Adrenal gland (tissue), 9 donors: ENCODE measurements at regions not wholly inside any gene's neighbourhood (a gene's known extent, or its start where the extent isn't known, plus 50 kb on each side); places are given as distances from the start of the nearest gene placed in this dataset.

ENCODE experiments used
- DNase-seq, 7 donors: peaks; one replicate each; pipeline ENCODE4 v3.0.0-alpha.2; 2019 to 2020
- H3K27ac ChIP-seq, 5 donors: fragments of 200-600 bp; sonication (generic) in 4 of 5; 1 replicate in 3 of 5; 2 replicates in 2 of 5; pipeline versions ENCODE4 v1.5.1 to v1.8.0; 2016 to 2020; ENCODE audit warnings: mild to moderate bottlenecking in 1 of 5
- H3K27me3 ChIP-seq: fragments of 200-600 bp; 2 replicates; pipeline ENCODE4 v1.8.0; 2021
- H3K36me3 ChIP-seq, 2 donors: fragments of 200-600 bp; replicated peaks in 1 of 2; 1 replicate in 1 of 2; 2 replicates in 1 of 2; pipeline versions ENCODE4 v1.5.1 to v1.8.0; 2018 to 2022
- H3K4me1 ChIP-seq, 2 donors: fragments of 200-600 bp; replicated peaks in 1 of 2; 1 replicate in 1 of 2; 2 replicates in 1 of 2; pipeline versions ENCODE4 v1.5.1 to v1.8.0; 2018 to 2021
- H3K4me3 ChIP-seq, 4 donors: fragments of 200-600 bp; sonication (generic) in 3 of 4; one replicate each; pipeline ENCODE4 v1.5.1; 2016 to 2018
- H3K9me3 ChIP-seq, 3 donors: fragments of 200-600 bp; sonication (generic) in 1 of 3; replicated peaks in 1 of 3; 1 replicate in 2 of 3; 2 replicates in 1 of 3; pipeline versions ENCODE4 v1.5.1 to v1.8.0; 2016 to 2021
- POLR2A ChIP-seq, 2 donors: fragments of 450-650 bp; IDR thresholded peaks; one replicate each; pipeline ENCODE4 v1.6.1; 2017; ENCODE audit warnings: antibody characterized with exemption in 2 of 2, mild to moderate bottlenecking in 2 of 2, moderate library complexity in 1 of 2
- WGBS, 4 donors: extraction: QIAGEN DNeasy Blood & Tissue Kit in 2 of 4; methylation state at CpG; one replicate each; pipeline versions ENCODE4 v1.1.5 to v1.1.7; 2013 to 2017; 5-methylcytosine and 5-hydroxymethylcytosine counted together
- intact Hi-C, 2 donors: fragments of 100-400 bp; cut with DNase I; formaldehyde crosslinking; loops; one replicate each; pipeline versions ENCODE4 v1.14.1 to v1.15.0; 2022 to 2023
- TF ChIP-seq, protein P1 (sequence below), 6 experiments: fragments of 450-650 bp in 4 of 6; fragments of 200-600 bp in 2 of 6; sonication (generic) in 1 of 6; IDR thresholded peaks; 1 replicate in 5 of 6; 2 replicates in 1 of 6; pipeline versions ENCODE4 v1.5.1 to v1.8.0; 2016 to 2021; ENCODE audit warnings: antibody characterized with exemption in 6 of 6, mild to moderate bottlenecking in 2 of 6, moderate library complexity in 1 of 6
- donor health status: healthy with polysubstance abuse.
- donor health status: Bipolar disorder and iron deficiency.
- donor health status: DM: yes; HTN: yes; CAD: no.
- donor health status: DM: no; HTN: no; CAD: no.
- donor health status: DM: no; HTN: no; CAD: no.

DNA sequence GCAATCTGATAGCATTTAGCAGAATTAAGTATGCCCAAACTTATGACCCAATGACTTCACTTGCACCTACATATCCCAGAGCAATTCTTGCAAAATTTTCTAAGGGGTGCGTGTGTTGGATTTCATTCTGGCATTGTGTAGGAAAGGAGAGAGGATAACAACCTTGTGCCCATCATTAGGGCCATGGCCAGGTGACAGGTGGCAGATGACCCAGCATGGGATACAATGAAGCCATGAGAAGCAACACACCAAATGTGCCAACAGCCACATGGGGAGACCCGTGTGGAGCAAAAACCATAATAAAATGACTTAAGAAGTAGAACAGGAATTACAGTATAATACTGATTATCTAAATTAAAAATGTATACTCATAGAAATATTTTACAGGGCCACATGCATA lies 166.9 kb upstream of the EPB41L3 start:
- no peaks in the 10 kb centered on the region for H3K36me3 ChIP-seq
- no peaks in the 10 kb centered on the region for H3K27me3 ChIP-seq
- no peaks in the 10 kb centered on the region for H3K4me1 ChIP-seq
- DNase-seq, result no peak
- intact Hi-C loops, result no loop called here
- no peak overlapping the region for H3K27ac ChIP-seq
- TF ChIP-seq, protein P1, sequence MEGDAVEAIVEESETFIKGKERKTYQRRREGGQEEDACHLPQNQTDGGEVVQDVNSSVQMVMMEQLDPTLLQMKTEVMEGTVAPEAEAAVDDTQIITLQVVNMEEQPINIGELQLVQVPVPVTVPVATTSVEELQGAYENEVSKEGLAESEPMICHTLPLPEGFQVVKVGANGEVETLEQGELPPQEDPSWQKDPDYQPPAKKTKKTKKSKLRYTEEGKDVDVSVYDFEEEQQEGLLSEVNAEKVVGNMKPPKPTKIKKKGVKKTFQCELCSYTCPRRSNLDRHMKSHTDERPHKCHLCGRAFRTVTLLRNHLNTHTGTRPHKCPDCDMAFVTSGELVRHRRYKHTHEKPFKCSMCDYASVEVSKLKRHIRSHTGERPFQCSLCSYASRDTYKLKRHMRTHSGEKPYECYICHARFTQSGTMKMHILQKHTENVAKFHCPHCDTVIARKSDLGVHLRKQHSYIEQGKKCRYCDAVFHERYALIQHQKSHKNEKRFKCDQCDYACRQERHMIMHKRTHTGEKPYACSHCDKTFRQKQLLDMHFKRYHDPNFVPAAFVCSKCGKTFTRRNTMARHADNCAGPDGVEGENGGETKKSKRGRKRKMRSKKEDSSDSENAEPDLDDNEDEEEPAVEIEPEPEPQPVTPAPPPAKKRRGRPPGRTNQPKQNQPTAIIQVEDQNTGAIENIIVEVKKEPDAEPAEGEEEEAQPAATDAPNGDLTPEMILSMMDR (IDR thresholded peaks at IDR 0.05), result no peak
- H3K9me3 ChIP-seq, result no peaks in the 10 kb centered on the region
- 77 to 90% (median 79%) methylated on average over 2 of the region's 2 CpGs for WGBS, 4 donors
- no peak overlapping the region for H3K4me3 ChIP-seq

- H3K9me3 ChIP-seq, result no peaks in the 10 kb centered on the region
- H3K4me3 ChIP-seq, result no peak overlapping the region
- no peak for DNase-seq
- H3K36me3 ChIP-seq, result no peaks in the 10 kb centered on the region
- 67 to 84% (median 81%) methylated on average over 1 to 4 of the region's 4 CpGs for WGBS, 4 donors
- intact Hi-C loops, result no loop called here
- no peak overlapping the region for H3K27ac ChIP-seq
- no peaks in the 10 kb centered on the region for H3K4me1 ChIP-seq
- H3K27me3 ChIP-seq, result no peaks in the 10 kb centered on the region
- no peak for TF ChIP-seq POLR2A (IDR thresholded peaks at IDR 0.05)
- TF ChIP-seq, protein P1 (IDR thresholded peaks at IDR 0.05), result no peak
Measured at GRCh38 chr18:5710235-5710634, 166.4 kb upstream of the EPB41L3 start.

DNA sequence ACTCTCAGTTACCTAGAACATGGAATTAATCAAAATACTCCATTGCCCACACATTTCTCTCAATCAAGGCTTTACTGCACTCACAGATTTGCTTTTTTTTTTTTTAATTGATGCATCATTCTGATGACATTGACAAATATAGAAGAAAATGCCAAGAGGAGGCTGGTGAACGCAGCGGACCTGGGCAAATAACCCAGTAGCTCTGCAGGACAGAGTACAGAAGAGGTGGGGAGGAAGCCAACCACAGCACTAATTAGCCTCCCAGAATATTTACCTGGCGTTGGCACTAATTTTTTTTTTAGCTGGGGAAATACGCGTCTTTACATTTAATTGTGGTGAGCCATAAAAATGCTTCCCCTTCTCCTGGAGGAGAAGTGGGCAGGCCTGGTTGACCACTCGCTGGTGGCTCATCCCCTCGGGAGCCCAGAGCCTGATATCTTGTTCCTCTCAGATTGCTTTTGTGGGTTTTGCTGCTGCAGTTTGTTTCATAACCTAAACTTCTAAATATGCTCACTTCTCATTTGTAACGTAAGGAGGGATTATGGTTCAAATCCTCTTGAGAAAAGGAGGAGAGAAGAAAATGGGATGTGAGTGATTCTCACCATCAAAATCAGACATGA lies 165.8 kb upstream of the EPB41L3 start:
- no peak for DNase-seq
- Histone ChIP-seq H3K27ac (no peak overlapping the region), H3K9me3 (no peaks in the 10 kb centered on the region), H3K36me3 (no peaks in the 10 kb centered on the region), H3K4me3 (no peak overlapping the region), H3K27me3 (no peaks in the 10 kb centered on the region), H3K4me1 (no peaks in the 10 kb centered on the region)
- no peak for TF ChIP-seq POLR2A (IDR thresholded peaks at IDR 0.05)
- TF ChIP-seq, protein P1 (IDR thresholded peaks at IDR 0.05), result no peak
- intact Hi-C loops, result no loop called here
- 69 to 86% (median 72%) methylated on average over 8 of the region's 8 CpGs for WGBS, 4 donors

DNA sequence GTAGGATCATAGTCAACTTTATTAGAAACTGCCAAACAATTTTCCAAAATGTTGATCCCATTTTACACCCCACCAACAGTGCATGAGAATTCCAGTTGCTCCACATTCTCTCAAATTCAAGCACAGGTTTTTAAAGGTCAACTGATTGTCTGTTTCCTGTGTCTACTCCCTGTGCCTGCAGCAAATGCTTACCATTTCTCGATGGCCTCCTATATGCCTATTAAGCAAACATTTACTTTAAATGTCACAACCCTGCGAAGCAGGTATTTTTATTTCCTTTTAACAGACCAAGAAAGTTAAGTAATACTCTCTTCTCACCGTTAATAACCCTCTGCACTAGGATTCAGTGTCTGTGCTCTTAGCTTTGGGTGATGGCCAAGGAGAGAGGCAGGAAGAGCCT lies 163.8 kb upstream of the EPB41L3 start:
- intact Hi-C loops, result no loop called here
- TF ChIP-seq, protein P1 (IDR thresholded peaks at IDR 0.05), result no peak
- TF ChIP-seq POLR2A (IDR thresholded peaks at IDR 0.05), result no peak
- no peaks in the 10 kb centered on the region for H3K36me3 ChIP-seq
- 64 to 77% (median 74%) methylated on average over 3 of the region's 3 CpGs for WGBS, 4 donors
- no peaks in the 10 kb centered on the region for H3K27me3 ChIP-seq
- no peak overlapping the region for H3K27ac ChIP-seq
- no peaks in the 10 kb centered on the region for H3K9me3 ChIP-seq
- DNase-seq, result no peak
- H3K4me1 ChIP-seq, result no peaks in the 10 kb centered on the region
- no peak overlapping the region for H3K4me3 ChIP-seq
